Fibroblast of lung (primary cell): ENCODE measurements at regions not wholly inside any gene's neighbourhood (a gene's known extent, or its start where the extent isn't known, plus 50 kb on each side); places are given as distances from the start of the nearest gene placed in this dataset.

ENCODE experiments used
- EZH2 ChIP-seq: IDR thresholded peaks from 2 replicates; pipeline ENCODE4 v1.5.1; 2012; ENCODE audit warnings: low read length, control low read depth, mild to moderate bottlenecking; ENCODE audit errors: missing control alignments
- TF ChIP-seq, protein P1 (sequence below), 2 donors: IDR thresholded peaks in 1 of 2; conservative IDR thresholded peaks in 1 of 2; 1 replicate in 1 of 2; 2 replicates in 1 of 2; pipeline ENCODE4 v1.5.1; 2011 to 2012; ENCODE audit warnings: low read length in 2 of 2, control low read depth in 1 of 2, inconsistent platforms in 1 of 2, low read depth in 1 of 2, mild to moderate bottlenecking in 1 of 2

DNA sequence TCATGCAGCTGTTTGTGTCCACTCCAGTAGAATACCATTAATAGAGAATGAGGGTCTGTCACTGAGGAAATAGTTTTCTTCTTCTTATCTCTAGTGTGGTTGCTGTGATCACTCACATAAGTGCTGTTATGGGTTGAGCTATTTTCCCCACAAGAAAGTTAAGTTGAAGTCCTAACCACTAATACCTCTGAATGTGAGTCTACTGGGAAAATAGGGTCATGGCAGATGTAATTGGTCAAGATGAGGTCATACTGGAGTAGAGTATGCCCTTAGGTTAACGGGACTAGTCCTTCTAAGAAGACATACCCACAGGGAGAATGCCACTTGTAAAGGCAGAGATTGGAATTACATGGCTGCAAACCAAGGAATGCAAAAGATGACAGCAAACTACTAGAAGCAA, 70.5 kb upstream of the COL24A1 start:
- TF ChIP-seq, protein P1, sequence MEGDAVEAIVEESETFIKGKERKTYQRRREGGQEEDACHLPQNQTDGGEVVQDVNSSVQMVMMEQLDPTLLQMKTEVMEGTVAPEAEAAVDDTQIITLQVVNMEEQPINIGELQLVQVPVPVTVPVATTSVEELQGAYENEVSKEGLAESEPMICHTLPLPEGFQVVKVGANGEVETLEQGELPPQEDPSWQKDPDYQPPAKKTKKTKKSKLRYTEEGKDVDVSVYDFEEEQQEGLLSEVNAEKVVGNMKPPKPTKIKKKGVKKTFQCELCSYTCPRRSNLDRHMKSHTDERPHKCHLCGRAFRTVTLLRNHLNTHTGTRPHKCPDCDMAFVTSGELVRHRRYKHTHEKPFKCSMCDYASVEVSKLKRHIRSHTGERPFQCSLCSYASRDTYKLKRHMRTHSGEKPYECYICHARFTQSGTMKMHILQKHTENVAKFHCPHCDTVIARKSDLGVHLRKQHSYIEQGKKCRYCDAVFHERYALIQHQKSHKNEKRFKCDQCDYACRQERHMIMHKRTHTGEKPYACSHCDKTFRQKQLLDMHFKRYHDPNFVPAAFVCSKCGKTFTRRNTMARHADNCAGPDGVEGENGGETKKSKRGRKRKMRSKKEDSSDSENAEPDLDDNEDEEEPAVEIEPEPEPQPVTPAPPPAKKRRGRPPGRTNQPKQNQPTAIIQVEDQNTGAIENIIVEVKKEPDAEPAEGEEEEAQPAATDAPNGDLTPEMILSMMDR (conservative IDR thresholded peaks at IDR 0.05 in 1 of 2, IDR thresholded peaks at IDR 0.05 in 1 of 2; ENCODE audit: low read depth in 1 of 2, low read length in 2 of 2): no peak
- no peak for TF ChIP-seq EZH2
